A549 (cell line): ENCODE measurements at regions not wholly inside any gene's neighbourhood (a gene's known extent, or its start where the extent isn't known, plus 50 kb on each side); places are given as distances from the start of the nearest gene placed in this dataset.

Experiments used
- ATAC-seq, 2 experiments: fragments of 200-7000 bp in 1 of 2; fragments of >200 bp in 1 of 2; cut with Nextera tagmentation in 1 of 2; cut with Tn5 transposase in 1 of 2; 3 replicates each; pipeline versions ENCODE4 v1.8.0 to v1.9.1; 2018 to 2020; ENCODE audit warnings: mild to moderate bottlenecking in 1 of 2, moderate library complexity in 1 of 2
- CTCF ChIA-PET: fragments of 300-600 bp; sonication (Branson Sonifier 250); formaldehyde crosslinking; extraction: SDS; loops from one replicate; lab custom pipeline; 2021; ENCODE audit warnings: antibody characterized with exemption, inconsistent platforms; lab: Yijun Ruan, JAX
- POLR2A ChIA-PET: fragments of 350-600 bp; formaldehyde crosslinking; extraction: SDS; loops from one replicate; lab custom pipeline; 2021; ENCODE audit warnings: antibody characterized with exemption, inconsistent platforms; lab: Yijun Ruan, JAX
- DNase-seq, 2 experiments: peaks; one replicate each; pipeline versions ENCODE4 v3.0.0 to v3.0.0-alpha.2; 2011 to 2016; ENCODE audit warnings: low read depth in 1 of 2, low spot score in 1 of 2
- FAIRE-seq: peaks from 2 replicates; lab custom pipeline; 2011; peaks lifted over from hg19 to GRCh38; lab: Jason Lieb, UNC
- H3K27ac ChIP-seq, 2 experiments: fragments of >200 bp; sonication (Bioruptor Twin); formaldehyde crosslinking; 3 replicates each; pipeline ENCODE4 v1.5.1; 2016 to 2017
- H3K4me1 ChIP-seq: fragments of >200 bp; sonication (Bioruptor Twin); formaldehyde crosslinking; 3 replicates; pipeline ENCODE4 v1.6.1; 2016
- H3K4me2 ChIP-seq: fragments of >200 bp; sonication (Bioruptor Twin); formaldehyde crosslinking; 3 replicates; pipeline ENCODE4 v1.6.1; 2016
- H3K4me3 ChIP-seq: fragments of >200 bp; sonication (Bioruptor Twin); formaldehyde crosslinking; 3 replicates; pipeline ENCODE4 v1.5.1; 2016
- H3K9me3 ChIP-seq: fragments of >200 bp; sonication (Bioruptor Twin); formaldehyde crosslinking; 3 replicates; pipeline ENCODE4 v1.6.1; 2016
- BHLHE40 ChIP-seq: IDR thresholded peaks from 2 replicates; pipeline ENCODE4 v1.6.1; 2012; ENCODE audit warnings: low read depth, low read length, inconsistent platforms
- CBX8 ChIP-seq: fragments of 200-600 bp; sonication (generic); IDR thresholded peaks from 2 replicates; pipeline ENCODE4 v1.6.1; 2016
- CHD2 ChIP-seq: fragments of 150-350 bp; IDR thresholded peaks from 2 replicates; pipeline ENCODE4 v1.6.1; 2014; ENCODE audit warnings: low read length; ENCODE audit not compliant: partially characterized antibody
- E2F6 ChIP-seq: IDR thresholded peaks from 2 replicates; pipeline ENCODE4 v1.6.1; 2012; ENCODE audit warnings: low read depth, borderline replicate concordance
- EHF ChIP-seq: fragments of 250-450 bp; sonication (Bioruptor Pico); IDR thresholded peaks from 2 replicates; pipeline ENCODE4 v1.5.0; 2020; ENCODE audit warnings: mild to moderate bottlenecking
- EP300 ChIP-seq, 2 experiments: fragments of >200 bp; sonication (Bioruptor Twin); formaldehyde crosslinking; IDR thresholded peaks; 2 replicates in 1 of 2; 3 replicates in 1 of 2; pipeline ENCODE4 v1.6.1; 2016 to 2017
- FOSB ChIP-seq: fragments of 250-450 bp; sonication (Bioruptor Pico); IDR thresholded peaks from 2 replicates; pipeline ENCODE4 v1.5.0; 2020; ENCODE audit warnings: mild to moderate bottlenecking, moderate library complexity
- FOSL2 ChIP-seq, 2 experiments: fragments of 450-650 bp in 1 of 2; fragments of >200 bp in 1 of 2; sonication (Bioruptor Twin) in 1 of 2; formaldehyde crosslinking; IDR thresholded peaks; 2 replicates each; pipeline versions ENCODE4 v1.5.0 to v1.6.1; 2016 to 2020; ENCODE audit warnings: mild to moderate bottlenecking in 1 of 2, moderate library complexity in 1 of 2
- GATA3 ChIP-seq: IDR thresholded peaks from 2 replicates; pipeline ENCODE4 v1.6.1; 2012; ENCODE audit warnings: borderline replicate concordance
- HDAC2 ChIP-seq: fragments of 200-600 bp; sonication (generic); IDR thresholded peaks from 2 replicates; pipeline ENCODE4 v1.6.1; 2016
- HEYL ChIP-seq: fragments of 250-450 bp; sonication (Bioruptor Pico); IDR thresholded peaks from 2 replicates; pipeline ENCODE4 v1.8.0; 2021; ENCODE audit warnings: mild to moderate bottlenecking, moderate library complexity
- HOXB13 ChIP-seq: fragments of 250-450 bp; sonication (Bioruptor Pico); IDR thresholded peaks from 2 replicates; pipeline ENCODE4 v1.5.0; 2020; ENCODE audit warnings: low read depth, mild to moderate bottlenecking, moderate library complexity
- KDM1A ChIP-seq: fragments of 200-600 bp; sonication (generic); IDR thresholded peaks from 2 replicates; pipeline ENCODE4 v1.6.1; 2016; ENCODE audit warnings: low read depth, mild to moderate bottlenecking
- KDM5A ChIP-seq: fragments of 200-600 bp; sonication (generic); IDR thresholded peaks from 2 replicates; pipeline ENCODE4 v1.6.1; 2016; ENCODE audit warnings: antibody characterized with exemption, mild to moderate bottlenecking
- MAFK ChIP-seq: fragments of 450-650 bp; IDR thresholded peaks from 2 replicates; pipeline ENCODE4 v1.6.1; 2014; ENCODE audit not compliant: partially characterized antibody
- MAZ ChIP-seq: fragments of 150-350 bp; IDR thresholded peaks from 2 replicates; pipeline ENCODE4 v1.6.1; 2014; ENCODE audit warnings: antibody characterized with exemption, low read depth, low read length, borderline replicate concordance
- NFE2L2 ChIP-seq: fragments of 150-350 bp; conservative IDR thresholded peaks from 2 replicates; pipeline ENCODE4 v1.6.1; 2014; ENCODE audit warnings: low read length
- NPAS2 ChIP-seq: fragments of 250-450 bp; sonication (Bioruptor Pico); IDR thresholded peaks from 2 replicates; pipeline ENCODE4 v1.8.0; 2022; ENCODE audit warnings: mild to moderate bottlenecking, moderate library complexity, borderline replicate concordance
- NR3C1 ChIP-seq: fragments of >200 bp; sonication (Bioruptor Twin); formaldehyde crosslinking; IDR thresholded peaks from 3 replicates; pipeline ENCODE4 v1.6.1; 2017
- POLR2A ChIP-seq: IDR thresholded peaks from 2 replicates; pipeline ENCODE4 v1.6.1; 2012; ENCODE audit warnings: mild to moderate bottlenecking, low read length
- RAD21 ChIP-seq, 2 experiments: fragments of >200 bp in 1 of 2; sonication (Bioruptor Twin) in 1 of 2; formaldehyde crosslinking in 1 of 2; IDR thresholded peaks in 1 of 2; conservative IDR thresholded peaks in 1 of 2; 2 replicates in 1 of 2; 3 replicates in 1 of 2; pipeline ENCODE4 v1.6.1; 2012 to 2018; ENCODE audit warnings: inconsistent platforms in 1 of 2
- RCOR1 ChIP-seq: fragments of 150-350 bp; IDR thresholded peaks from 2 replicates; pipeline ENCODE4 v1.6.1; 2014; ENCODE audit warnings: antibody characterized with exemption, low read length, low read depth
- RFX5 ChIP-seq: fragments of 450-650 bp; IDR thresholded peaks from 2 replicates; pipeline ENCODE4 v1.7.1; 2014; ENCODE audit warnings: antibody characterized with exemption, mild to moderate bottlenecking, moderate library complexity
- RNF2 ChIP-seq: fragments of 200-600 bp; sonication (generic); IDR thresholded peaks from 2 replicates; pipeline ENCODE4 v1.6.1; 2016; ENCODE audit warnings: low read depth, mild to moderate bottlenecking, antibody characterized with exemption, moderate library complexity, borderline replicate concordance
- TFCP2L1 ChIP-seq: fragments of 250-450 bp; sonication (Bioruptor Pico); IDR thresholded peaks from 2 replicates; pipeline ENCODE4 v1.5.0; 2021; ENCODE audit warnings: mild to moderate bottlenecking
- TP53 ChIP-seq: fragments of 250-450 bp; sonication (Bioruptor Pico); IDR thresholded peaks from 2 replicates; pipeline ENCODE4 v1.5.0; 2021; ENCODE audit warnings: mild to moderate bottlenecking, moderate library complexity
- ZC3H11A ChIP-seq: fragments of 450-650 bp; IDR thresholded peaks from 2 replicates; pipeline ENCODE4 v1.6.1; 2014; ENCODE audit warnings: antibody characterized with exemption, mild to moderate bottlenecking
- ZFP36 ChIP-seq: fragments of 450-650 bp; IDR thresholded peaks from 2 replicates; pipeline ENCODE4 v1.6.1; 2014; ENCODE audit warnings: borderline replicate concordance; ENCODE audit not compliant: partially characterized antibody
- ZNF302 ChIP-seq: fragments of 250-450 bp; sonication (Bioruptor Pico); IDR thresholded peaks from 2 replicates; pipeline ENCODE4 v1.9.0; 2021; ENCODE audit warnings: inconsistent platforms, mild to moderate bottlenecking, moderate library complexity
- ZSCAN20 ChIP-seq: fragments of 250-450 bp; sonication (Bioruptor Pico); IDR thresholded peaks from 2 replicates; pipeline ENCODE4 v1.8.0; 2022; ENCODE audit warnings: mild to moderate bottlenecking, moderate library complexity
- WGBS: methylation state at CpG from one replicate; pipeline ENCODE4 v1.1.6; 2017; ENCODE audit errors: missing lambda C conversion rate; 5-methylcytosine and 5-hydroxymethylcytosine counted together
- TF ChIP-seq, protein P1 (sequence below): fragments of >200 bp; sonication (Bioruptor Twin); formaldehyde crosslinking; IDR thresholded peaks from 3 replicates; pipeline ENCODE4 v1.5.1; 2016
- TF ChIP-seq, protein P2 (sequence below): fragments of 250-450 bp; sonication (Bioruptor Pico); IDR thresholded peaks from 2 replicates; pipeline ENCODE4 v1.5.0; 2020; ENCODE audit warnings: low read depth, mild to moderate bottlenecking, moderate library complexity
- TF ChIP-seq, protein P3 (sequence below): IDR thresholded peaks from 2 replicates; pipeline ENCODE4 v1.6.1; 2012

- WGBS = 72% methylated on average over 2 of the region's 2 CpGs
- H3K4me2 ChIP-seq = no peak overlapping the region
- no peak for ATAC-seq
- CTCF ChIA-PET = no interaction called here
- no peaks in the 10 kb centered on the region for H3K9me3 ChIP-seq
- POLR2A ChIA-PET = no interaction called here
- no peak overlapping the region for H3K27ac ChIP-seq
- no peaks in the 10 kb centered on the region for H3K4me1 ChIP-seq
- TF ChIP-seq TFCP2L1 (CRISPR knock-in tag) (no peak), RNF2 (no peak), KDM5A (no peak)
- TF ChIP-seq, protein P1, sequence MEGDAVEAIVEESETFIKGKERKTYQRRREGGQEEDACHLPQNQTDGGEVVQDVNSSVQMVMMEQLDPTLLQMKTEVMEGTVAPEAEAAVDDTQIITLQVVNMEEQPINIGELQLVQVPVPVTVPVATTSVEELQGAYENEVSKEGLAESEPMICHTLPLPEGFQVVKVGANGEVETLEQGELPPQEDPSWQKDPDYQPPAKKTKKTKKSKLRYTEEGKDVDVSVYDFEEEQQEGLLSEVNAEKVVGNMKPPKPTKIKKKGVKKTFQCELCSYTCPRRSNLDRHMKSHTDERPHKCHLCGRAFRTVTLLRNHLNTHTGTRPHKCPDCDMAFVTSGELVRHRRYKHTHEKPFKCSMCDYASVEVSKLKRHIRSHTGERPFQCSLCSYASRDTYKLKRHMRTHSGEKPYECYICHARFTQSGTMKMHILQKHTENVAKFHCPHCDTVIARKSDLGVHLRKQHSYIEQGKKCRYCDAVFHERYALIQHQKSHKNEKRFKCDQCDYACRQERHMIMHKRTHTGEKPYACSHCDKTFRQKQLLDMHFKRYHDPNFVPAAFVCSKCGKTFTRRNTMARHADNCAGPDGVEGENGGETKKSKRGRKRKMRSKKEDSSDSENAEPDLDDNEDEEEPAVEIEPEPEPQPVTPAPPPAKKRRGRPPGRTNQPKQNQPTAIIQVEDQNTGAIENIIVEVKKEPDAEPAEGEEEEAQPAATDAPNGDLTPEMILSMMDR = no peak
- no peak for FAIRE-seq
- DNase-seq = no peak
- no peak overlapping the region for H3K4me3 ChIP-seq
Observed at GRCh38 chr3:106048946-106049481, 180.2 kb upstream of the CBLB start.

DNA sequence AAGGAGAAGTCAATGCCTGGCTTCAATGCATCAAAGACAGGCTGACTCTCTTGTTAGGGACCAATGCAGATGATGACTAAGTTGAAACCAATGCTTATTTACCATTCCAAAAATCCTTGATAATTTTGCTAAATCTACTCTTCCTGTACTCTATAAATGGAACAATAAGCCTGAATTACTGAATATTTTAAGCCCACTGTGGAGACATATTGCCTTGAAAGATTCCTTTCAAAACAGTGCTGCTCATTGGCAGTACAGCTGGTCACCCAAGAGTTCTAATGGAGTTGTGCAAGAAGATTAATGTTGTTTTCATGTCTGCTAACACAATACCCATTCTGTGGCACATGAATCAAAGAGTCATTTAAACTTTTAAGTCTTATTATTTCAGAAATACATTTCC, 181.0 kb upstream of the CBLB start:
- Histone ChIP-seq H3K4me3 (no peak overlapping the region), H3K4me2 (no peak overlapping the region), H3K27ac (no peak overlapping the region), H3K4me1 (no peaks in the 10 kb centered on the region), H3K9me3 (no peaks in the 10 kb centered on the region)
- ChIA-PET CTCF (no interaction called here), POLR2A (no interaction called here)
- no peak for TF ChIP-seq TFCP2L1 (CRISPR knock-in tag)
- TF ChIP-seq GATA3 = no peak
- no peak for TF ChIP-seq ZC3H11A
- no peak for TF ChIP-seq HEYL (CRISPR knock-in tag)
- no peak for TF ChIP-seq HDAC2
- TF ChIP-seq MAFK = no peak
- no peak for TF ChIP-seq ZFP36
- TF ChIP-seq EP300 (IDR thresholded peaks at IDR 0.05) = no peak
- TF ChIP-seq BHLHE40 = no peak
- no peak for TF ChIP-seq NR3C1
- TF ChIP-seq HOXB13 (CRISPR knock-in tag) = no peak
- TF ChIP-seq NFE2L2 = no peak
- no peak for TF ChIP-seq MAZ
- no peak for TF ChIP-seq EHF (CRISPR knock-in tag)
- ATAC-seq = no peak
- DNase-seq = no peak
- FAIRE-seq = no peak

DNA sequence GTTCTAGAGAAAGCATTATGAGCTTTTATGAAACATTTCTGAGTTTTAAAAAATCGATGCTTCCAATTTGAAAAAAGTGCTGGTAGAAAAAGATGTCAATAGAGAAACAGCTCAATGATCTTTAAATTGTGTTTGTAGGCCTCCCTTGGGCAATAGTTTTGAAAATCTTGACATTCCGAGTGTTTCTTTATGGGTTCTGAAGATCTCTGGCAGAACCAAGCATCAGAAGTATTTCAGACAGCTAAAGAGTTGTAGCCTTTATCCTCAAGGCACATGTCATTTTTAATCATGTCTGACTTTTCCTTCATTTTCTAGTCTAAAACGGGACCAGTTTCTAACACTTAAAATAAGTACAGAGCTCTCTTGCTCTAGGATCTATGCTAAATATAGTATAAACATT, 188.1 kb upstream of the CBLB start:
- POLR2A ChIA-PET = no interaction called here
- FAIRE-seq = no peak
- TF ChIP-seq E2F6 (no peak), RAD21 (conservative IDR thresholded peaks at IDR 0.05 in 1 of 2, IDR thresholded peaks at IDR 0.05 in 1 of 2) (no peak), HOXB13 (CRISPR knock-in tag) (no peak), BHLHE40 (no peak), ZSCAN20 (CRISPR knock-in tag) (no peak), FOSB (CRISPR knock-in tag) (no peak), TP53 (CRISPR knock-in tag) (no peak), CBX8 (no peak), KDM1A (no peak), RFX5 (no peak), EHF (CRISPR knock-in tag) (no peak), NPAS2 (CRISPR knock-in tag) (no peak), FOSL2 (IDR thresholded peaks at IDR 0.05) (no peak), FOSL2 (CRISPR knock-in tag; IDR thresholded peaks at IDR 0.05) (no peak), POLR2A (no peak), CHD2 (no peak), ZNF302 (CRISPR knock-in tag) (no peak), RCOR1 (no peak)
- TF ChIP-seq, protein P2, sequence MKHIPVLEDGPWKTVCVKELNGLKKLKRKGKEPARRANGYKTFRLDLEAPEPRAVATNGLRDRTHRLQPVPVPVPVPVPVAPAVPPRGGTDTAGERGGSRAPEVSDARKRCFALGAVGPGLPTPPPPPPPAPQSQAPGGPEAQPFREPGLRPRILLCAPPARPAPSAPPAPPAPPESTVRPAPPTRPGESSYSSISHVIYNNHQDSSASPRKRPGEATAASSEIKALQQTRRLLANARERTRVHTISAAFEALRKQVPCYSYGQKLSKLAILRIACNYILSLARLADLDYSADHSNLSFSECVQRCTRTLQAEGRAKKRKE (CRISPR knock-in tag) = no peak
- TF ChIP-seq, protein P3, sequence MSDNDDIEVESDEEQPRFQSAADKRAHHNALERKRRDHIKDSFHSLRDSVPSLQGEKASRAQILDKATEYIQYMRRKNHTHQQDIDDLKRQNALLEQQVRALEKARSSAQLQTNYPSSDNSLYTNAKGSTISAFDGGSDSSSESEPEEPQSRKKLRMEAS = no peak

More for the DNA sequence above, 188.1 kb upstream of the CBLB start:
- Histone ChIP-seq H3K4me2 (no peak overlapping the region), H3K9me3 (no peaks in the 10 kb centered on the region), H3K27ac (no peak overlapping the region), H3K4me3 (no peak overlapping the region), H3K4me1 (no peaks in the 10 kb centered on the region)
- CTCF ChIA-PET = no interaction called here
- ATAC-seq = no peak
- no peak for DNase-seq
- WGBS = 55% methylated on average over 3 of the region's 3 CpGs
